ENCODE measurements at regions not wholly inside any gene's neighbourhood (a gene's known extent, or its start where the extent isn't known, plus 50 kb on each side); places are given as distances from the start of the nearest gene placed in this dataset.

DNA sequence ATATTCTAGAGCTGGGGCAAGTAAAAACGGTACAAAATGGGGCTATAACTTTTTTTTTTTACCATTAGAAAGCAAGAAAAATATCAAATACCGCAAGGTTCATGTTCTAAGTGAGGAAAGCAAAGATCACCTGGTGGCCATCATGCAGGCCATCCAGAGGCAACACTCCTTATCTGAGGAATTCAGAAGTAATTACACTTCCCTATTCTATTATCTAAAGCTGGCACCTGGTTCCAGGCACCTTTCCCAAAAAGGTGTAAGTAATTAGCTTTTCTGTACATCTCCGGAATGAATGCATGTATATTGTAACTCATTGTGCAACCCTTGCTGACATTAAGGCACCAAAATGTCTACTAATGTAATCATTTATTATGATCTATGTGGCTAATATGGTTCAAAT is 152.5 kb upstream of the GYPC start:
- no peaks in the 10 kb centered on the region for H3K36me3 ChIP-seq
- H3K27ac ChIP-seq: no peak overlapping the region
- intact Hi-C loops (cut with DNase I): no loop called here
- H3K27me3 ChIP-seq: no peaks in the 10 kb centered on the region
- WGBS, 3 donors: 57 to 69% (median 61%) methylated on average over 3 of the region's 3 CpGs
- DNase-seq: no peak
- TF ChIP-seq EP300 (IDR thresholded peaks at IDR 0.05): no peak
- no peak for TF ChIP-seq POLR2A (IDR thresholded peaks at IDR 0.05)
- TF ChIP-seq, protein P1, sequence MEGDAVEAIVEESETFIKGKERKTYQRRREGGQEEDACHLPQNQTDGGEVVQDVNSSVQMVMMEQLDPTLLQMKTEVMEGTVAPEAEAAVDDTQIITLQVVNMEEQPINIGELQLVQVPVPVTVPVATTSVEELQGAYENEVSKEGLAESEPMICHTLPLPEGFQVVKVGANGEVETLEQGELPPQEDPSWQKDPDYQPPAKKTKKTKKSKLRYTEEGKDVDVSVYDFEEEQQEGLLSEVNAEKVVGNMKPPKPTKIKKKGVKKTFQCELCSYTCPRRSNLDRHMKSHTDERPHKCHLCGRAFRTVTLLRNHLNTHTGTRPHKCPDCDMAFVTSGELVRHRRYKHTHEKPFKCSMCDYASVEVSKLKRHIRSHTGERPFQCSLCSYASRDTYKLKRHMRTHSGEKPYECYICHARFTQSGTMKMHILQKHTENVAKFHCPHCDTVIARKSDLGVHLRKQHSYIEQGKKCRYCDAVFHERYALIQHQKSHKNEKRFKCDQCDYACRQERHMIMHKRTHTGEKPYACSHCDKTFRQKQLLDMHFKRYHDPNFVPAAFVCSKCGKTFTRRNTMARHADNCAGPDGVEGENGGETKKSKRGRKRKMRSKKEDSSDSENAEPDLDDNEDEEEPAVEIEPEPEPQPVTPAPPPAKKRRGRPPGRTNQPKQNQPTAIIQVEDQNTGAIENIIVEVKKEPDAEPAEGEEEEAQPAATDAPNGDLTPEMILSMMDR (IDR thresholded peaks at IDR 0.05): no peak
- H3K4me3 ChIP-seq: no peak overlapping the region
- no peaks in the 10 kb centered on the region for H3K4me1 ChIP-seq (ENCODE audit: insufficient read depth)
- no peaks in the 10 kb centered on the region for H3K9me3 ChIP-seq

DNA sequence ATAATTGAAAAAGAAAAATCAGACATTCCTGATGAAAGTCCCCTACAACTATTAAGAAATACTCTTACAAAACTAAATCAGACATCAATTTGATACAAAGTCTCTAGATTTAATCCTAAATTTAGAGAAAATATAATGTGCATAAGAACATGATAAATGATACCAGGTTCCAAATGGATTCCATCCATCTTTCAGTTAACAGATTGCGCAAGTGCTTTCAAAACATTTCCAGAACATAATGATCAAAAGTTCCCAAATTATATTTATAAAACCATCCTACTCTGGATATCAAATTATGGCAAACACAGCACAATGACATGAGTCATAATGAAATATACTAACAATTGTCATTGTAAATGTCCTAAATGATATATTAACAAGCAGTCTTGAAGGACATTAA is 151.0 kb upstream of the GYPC start:
- whole genome bisulfite sequencing, 3 donors: 96 to 98% (median 96%) methylated on average over 1 of the region's 1 CpG
- no peak overlapping the region for H3K4me3 ChIP-seq
- no peaks in the 10 kb centered on the region for H3K36me3 ChIP-seq
- intact Hi-C loops (cut with DNase I): no loop called here
- H3K27me3 ChIP-seq: no peaks in the 10 kb centered on the region
- no peak for DNase-seq
- TF ChIP-seq EP300 (IDR thresholded peaks at IDR 0.05) (no peak), POLR2A (IDR thresholded peaks at IDR 0.05) (no peak)
- TF ChIP-seq, protein P1 (IDR thresholded peaks at IDR 0.05): no peak
- H3K9me3 ChIP-seq: no peaks in the 10 kb centered on the region
- no peaks in the 10 kb centered on the region for H3K4me1 ChIP-seq (ENCODE audit: insufficient read depth)
- no peak overlapping the region for H3K27ac ChIP-seq

DNA sequence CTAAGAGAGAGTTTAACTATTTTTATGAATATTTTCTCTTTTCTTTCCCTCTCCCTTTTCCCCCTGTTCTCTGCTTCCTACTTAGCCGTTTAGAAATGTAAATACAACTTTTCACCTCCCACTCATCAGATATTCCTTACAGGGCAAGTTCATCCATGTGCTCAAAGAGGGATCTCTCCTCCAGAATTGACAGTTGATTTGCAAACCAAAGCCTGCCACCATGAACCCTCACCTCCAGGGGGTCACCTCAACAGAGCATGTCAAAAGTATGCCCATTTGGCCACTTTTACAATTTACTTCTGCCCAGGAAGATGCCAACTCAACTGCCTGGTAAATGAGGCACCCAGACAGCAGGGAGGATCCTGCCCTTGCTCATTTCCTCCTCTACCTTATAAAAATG is 149.2 kb upstream of the GYPC start:
- Histone ChIP-seq H3K27me3 (no peaks in the 10 kb centered on the region), H3K4me1 (ENCODE audit: insufficient read depth) (no peaks in the 10 kb centered on the region), H3K27ac (no peak overlapping the region), H3K4me3 (no peak overlapping the region), H3K9me3 (no peaks in the 10 kb centered on the region), H3K36me3 (no peaks in the 10 kb centered on the region)
- no peak for DNase-seq
- TF ChIP-seq EP300 (IDR thresholded peaks at IDR 0.05) (no peak), POLR2A (IDR thresholded peaks at IDR 0.05) (no peak)
- TF ChIP-seq, protein P1 (IDR thresholded peaks at IDR 0.05): no peak
- WGBS, 3 donors: 2 to 9% (median 2%) methylated on average over 1 of the region's 1 CpG
- intact Hi-C loops (cut with DNase I): no loop called here

DNA sequence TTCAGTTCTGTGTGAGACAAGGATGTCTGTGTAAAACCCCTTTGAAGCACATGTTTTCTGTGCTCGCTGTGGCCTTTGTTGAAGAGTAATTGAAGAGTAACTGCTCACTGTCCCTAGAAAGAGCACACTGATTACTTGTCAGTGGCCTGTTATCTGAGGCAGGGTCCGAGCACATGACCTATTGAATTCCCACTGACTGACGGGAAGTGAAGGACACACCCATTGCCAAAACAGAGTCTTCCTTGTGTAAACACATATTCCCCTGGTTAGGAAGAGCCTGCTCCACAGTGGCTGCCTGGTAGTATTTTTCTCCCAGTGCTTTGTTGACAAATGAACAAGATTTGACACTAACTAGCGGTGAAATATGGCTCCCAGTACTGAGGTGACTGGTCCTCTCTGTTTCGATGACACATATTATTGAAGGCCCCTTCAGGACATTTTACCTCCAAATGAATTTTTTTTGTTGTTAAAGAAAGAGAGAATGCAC is 148.5 kb upstream of the GYPC start:
- TF ChIP-seq POLR2A (IDR thresholded peaks at IDR 0.05) (no peak), EP300 (IDR thresholded peaks at IDR 0.05) (no peak)
- TF ChIP-seq, protein P1 (IDR thresholded peaks at IDR 0.05): no peak
- Histone ChIP-seq H3K36me3 (no peaks in the 10 kb centered on the region), H3K27ac (no peak overlapping the region), H3K9me3 (no peaks in the 10 kb centered on the region), H3K4me3 (no peak overlapping the region), H3K27me3 (no peaks in the 10 kb centered on the region), H3K4me1 (ENCODE audit: insufficient read depth) (no peaks in the 10 kb centered on the region)
- 57 to 71% (median 59%) methylated on average over 5 of the region's 5 CpGs for WGBS, 3 donors
- intact Hi-C loops (cut with DNase I): no loop called here
- DNase-seq: no peak
